ENCODE measurements at regions not wholly inside any gene's neighbourhood (a gene's known extent, or its start where the extent isn't known, plus 50 kb on each side); places are given as distances from the start of the nearest gene placed in this dataset.
"Not testable (repeated sequence)": the region's sequence is repeated elsewhere in the genome, so short reads cannot be mapped to it uniquely, and the experiment has no call there.

DNA sequence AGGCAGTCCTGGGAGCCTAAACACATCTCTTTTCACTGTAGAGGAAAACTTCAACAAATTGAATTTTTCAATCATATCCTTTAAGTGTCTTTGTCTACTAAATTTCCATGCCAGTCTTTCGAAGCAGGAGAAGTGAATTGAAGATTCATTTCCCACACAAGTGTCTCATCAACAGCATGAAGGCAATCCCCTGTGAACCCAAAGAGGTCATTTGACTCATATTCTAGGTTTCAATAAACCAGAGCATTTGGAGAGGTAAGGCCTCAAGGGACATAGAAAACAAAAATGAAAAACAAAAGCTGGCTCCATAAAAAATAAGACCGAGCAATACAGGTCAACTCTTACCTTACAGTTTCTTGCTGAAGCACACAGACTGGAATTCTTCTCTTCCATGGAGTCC, 94.1 kb upstream of the ATP1B1 start:
- DNase-seq = no peak

GRCh38 chr1:169013821-169014220, 92.7 kb upstream of the ATP1B1 start:
- DNase-seq = no peak

GRCh38 chr1:169015464-169015863, 91.0 kb upstream of the ATP1B1 start:
- DNase-seq = no peak

GRCh38 chr1:169018751-169019150, 87.7 kb upstream of the ATP1B1 start:
- DNase-seq = no peak

GRCh38 chr1:169019419-169020058, 87.0 kb upstream of the ATP1B1 start:
- no peak for DNase-seq

DNA sequence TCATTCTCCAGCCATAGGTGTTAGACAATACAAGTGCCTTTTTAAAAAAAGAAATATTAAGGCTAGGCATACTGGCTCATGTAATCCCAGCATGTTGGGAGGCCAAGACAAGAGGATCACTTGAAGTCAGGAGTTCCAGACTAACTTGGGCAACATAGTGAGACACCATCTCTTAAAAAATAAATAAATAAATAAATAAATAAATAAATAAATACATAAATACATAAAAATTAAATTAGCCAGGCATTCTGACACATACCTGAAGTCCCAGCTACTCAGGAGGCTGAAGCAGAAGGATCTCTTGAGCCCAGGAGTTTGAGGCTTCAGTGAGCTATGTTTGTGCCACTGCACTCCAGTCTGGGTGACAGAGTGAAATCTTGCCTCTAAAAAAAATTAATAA, 85.8 kb upstream of the ATP1B1 start:
- DNase-seq = no peak

DNA sequence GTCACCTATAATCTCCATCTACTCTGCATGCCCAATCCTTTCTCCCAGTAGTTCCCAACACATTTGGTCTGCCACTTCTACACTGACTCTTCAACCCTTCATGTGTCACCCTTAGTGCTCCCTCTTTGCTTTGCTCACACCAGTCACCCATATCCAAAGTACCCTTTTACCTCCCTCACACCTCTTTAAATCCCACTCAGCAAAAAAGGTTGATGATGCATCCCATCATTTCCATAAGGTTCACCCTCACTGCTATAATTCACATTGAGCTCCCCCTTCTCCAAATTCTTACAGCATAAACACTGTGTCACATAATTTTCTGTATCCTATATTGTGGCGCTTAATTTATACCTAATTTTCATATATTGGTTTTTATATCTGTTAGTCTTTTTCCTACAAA, 83.8 kb upstream of the ATP1B1 start:
- DNase-seq = no peak

DNA sequence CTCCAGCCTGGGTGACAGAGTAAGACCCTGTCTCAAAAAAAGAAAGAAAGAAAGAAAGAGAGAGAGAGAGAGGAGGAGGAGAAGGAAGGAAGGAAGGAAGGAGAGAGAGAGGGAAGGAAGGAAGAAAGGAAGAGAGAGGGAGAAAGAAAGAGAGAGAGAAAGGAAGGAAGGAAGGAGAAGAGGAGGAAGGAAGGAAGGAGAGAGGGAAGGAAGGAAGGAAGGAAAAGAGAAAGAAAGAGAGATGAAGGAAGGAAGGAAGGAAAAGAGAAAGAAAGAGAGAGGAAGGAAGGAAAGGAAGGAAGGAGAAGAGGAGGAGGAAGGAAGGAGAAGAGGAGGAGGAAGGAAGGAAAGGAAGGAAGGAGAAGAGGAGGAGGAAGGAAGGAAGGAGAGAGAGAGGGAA, 82.2 kb upstream of the ATP1B1 start:
- no peak for DNase-seq

DNA sequence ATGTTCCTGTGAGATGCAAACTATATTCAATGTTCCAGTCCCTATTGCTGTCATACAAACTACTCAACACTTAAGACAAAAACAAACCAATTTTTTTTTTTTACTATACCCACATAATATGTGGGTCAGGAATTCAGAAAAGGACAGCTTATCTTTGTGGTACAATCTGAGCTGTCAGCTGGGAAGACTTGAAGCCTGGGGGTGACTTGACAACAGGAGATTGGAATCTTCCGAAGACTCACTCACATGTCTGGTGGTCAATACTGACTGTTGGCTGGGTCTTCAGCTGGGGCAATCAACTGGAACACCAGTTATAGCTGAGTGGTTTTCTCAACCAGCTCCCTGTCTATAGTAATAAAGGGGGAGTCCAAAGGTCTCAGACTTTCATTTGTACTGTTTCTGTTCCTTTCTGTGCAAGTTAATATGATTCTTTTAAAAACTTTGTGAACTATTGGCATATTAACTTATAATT, 81.7 kb upstream of the ATP1B1 start:
- DNase-seq = no peak

DNA sequence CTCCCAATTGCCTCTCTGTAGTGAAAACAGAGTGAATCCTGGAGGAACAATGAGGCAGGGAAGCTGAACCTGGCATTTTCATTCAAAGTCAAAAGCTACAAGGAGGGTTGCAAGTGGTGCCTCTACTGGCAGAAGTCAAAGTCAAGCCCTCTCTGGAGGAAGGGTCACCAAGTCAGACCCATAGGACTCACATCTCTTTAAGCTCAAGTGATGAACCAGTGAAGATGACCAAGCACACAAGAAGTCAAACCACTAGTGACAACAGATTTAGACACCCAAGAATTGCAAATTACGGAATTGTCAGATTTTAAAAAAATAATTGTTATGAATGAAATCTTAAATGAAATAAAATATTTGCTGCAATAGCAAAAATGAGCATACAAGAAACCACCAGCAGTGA, 81.1 kb upstream of the ATP1B1 start:
- DNase-seq = no peak

DNA sequence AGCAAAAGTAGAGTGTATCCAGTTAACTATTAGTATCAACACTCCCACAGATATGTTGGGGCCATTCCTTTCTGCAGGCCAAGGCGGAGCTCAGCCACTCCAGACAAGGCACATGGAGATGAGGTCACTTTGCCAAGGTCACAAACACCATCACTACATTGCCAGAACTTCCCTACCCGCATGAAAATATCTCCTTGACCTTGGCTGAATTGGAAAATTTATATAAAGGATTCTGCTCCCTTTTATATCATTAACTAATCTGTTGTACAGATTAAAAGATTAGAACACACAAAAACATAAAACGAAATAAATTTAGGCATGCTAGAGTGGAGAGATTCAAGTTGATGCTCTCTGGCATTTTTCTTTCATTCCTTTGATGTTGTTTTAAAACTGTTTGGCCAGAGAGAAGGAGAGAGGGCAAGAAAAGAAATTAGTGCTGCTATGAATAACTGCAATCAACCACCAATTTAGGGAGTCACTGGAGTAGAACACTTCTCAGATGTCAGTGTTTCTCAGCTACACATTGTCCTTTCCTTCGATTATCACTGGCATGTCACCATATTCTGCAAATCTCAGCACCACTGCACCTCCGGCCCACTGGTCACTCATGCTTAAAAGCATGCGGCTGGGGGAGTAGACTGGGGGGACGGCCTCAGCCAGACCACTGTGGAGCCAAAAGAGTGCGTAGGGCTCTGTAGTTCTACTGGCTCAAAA, 78.7 kb upstream of the ATP1B1 start:
- DNase-seq = no peak

DNA sequence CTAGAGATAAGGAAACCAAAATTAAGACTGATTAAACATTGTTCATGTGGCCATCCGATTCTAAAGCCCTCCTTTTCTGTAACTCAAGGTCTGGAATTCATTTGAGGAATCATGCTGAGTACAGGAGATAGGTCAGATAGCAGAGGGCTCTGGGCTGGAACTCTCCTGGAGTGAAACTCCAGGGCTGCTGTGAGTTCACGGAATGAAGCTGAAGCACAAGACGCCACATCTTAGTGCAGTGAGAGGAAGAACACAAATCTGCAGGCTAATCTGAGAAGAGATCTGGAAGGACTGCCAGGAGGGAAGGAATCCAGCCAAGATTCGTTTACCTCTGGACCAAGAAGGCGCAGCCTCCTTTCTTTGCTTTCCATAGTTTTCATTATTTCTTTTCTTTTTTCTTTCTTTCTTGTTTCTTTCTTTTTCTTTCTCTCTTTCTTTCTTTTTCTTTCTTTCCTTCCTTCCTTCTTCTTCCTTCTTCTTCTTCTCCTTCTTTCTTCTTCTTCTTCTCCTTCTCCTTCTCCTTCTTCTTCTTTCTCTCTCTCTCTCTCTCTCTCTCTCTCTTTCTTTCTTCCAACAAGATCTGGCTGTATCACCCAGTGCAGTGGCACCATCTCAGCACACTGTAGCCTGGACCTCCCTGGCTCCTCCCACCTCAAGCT, 74.8 kb upstream of the ATP1B1 start:
- DNase-seq = no peak

GRCh38 chr1:169041366-169041765, 65.1 kb upstream of the ATP1B1 start:
- no peak for DNase-seq

DNA sequence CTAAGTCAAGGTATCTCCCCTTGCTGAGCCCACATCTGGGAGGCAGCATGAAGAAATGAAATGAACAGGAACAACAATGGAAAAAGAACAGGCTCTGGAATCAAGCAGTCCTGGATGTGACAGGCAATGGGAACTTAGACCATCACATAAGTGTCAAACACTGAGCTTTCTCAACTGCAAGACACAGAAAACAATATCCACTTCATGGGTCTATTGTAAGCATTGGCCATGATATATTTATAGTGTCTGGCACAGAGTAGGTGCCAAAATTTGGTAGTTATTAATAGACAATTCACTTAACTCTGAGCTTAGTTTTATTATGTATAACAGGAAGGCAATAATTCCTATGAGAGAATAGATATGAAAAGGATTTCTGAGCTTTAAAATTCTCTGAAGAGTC, 64.1 kb upstream of the ATP1B1 start:
- DNase-seq = no peak

DNA sequence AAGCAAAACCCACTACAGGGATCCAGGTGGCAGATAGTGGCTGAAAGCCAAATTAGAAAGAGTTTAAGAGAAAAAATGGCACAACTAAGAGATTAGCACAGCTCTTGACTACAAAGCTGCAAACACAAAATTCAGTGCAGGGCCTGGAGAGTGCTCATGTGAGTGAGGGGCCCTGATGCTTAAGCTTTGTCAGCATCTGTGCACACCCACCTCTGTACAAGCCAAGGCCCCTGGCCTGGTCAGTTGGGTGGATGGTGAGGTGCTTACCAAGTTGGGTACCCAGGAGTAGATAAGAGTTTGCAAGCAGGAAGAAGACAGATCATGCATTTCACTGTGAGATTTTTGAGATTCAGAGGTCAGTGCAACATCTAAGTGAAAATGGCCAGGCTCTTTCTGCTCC, 62.7 kb upstream of the ATP1B1 start:
- DNase-seq = no peak

GRCh38 chr1:169044296-169044695, 62.2 kb upstream of the ATP1B1 start:
- no peak for DNase-seq

DNA sequence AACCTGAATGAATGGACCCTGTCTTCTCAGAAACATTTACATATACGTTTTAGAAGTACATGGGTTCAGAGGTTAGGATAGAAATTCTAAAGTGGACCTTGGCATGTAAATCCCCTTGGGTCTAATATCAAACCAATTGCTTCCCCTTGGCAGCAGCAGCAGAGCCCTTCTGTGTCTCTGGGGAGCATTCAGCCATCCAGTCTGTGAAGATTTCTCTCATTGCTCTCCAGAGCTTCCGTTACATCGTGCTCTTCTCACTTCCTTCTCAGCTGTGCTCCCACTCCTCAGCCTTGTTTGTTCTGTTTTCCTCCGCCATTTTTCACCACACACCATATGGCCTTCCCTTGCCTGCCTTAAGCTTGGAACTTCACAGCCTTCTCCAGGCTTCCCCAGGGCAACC, 61.5 kb upstream of the ATP1B1 start:
- DNase-seq = no peak

- no peak for DNase-seq
These were observed 59.8 kb upstream of the ATP1B1 start for GRCh38 chr1:169046671-169047070.

DNA sequence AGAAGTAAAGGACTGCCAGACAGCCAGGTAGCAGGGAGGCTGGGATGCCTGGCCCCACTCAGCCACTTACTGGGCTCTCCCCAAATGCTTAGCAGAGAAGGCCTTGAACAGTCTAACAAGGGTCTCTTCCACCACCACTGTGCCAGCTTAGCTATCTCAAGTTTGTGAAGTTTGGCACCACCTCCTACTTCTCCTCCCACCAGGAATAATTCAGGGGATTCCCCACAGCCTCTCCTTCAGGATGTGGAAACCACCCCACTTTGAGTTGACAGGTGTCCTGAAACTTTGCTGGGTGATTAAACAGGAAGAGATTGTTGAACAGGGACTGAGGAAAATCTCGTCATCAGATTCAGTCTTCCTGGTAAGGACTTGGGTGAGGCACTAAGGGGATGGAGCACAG, 59.4 kb upstream of the ATP1B1 start:
- DNase-seq = no peak

GRCh38 chr1:169048043-169048442, 58.4 kb upstream of the ATP1B1 start:
- DNase-seq = no peak

- no peak for DNase-seq
These were observed 57.1 kb upstream of the ATP1B1 start for GRCh38 chr1:169049258-169049938.

GRCh38 chr1:169051171-169051570, 55.3 kb upstream of the ATP1B1 start:
- no peak for DNase-seq

DNA sequence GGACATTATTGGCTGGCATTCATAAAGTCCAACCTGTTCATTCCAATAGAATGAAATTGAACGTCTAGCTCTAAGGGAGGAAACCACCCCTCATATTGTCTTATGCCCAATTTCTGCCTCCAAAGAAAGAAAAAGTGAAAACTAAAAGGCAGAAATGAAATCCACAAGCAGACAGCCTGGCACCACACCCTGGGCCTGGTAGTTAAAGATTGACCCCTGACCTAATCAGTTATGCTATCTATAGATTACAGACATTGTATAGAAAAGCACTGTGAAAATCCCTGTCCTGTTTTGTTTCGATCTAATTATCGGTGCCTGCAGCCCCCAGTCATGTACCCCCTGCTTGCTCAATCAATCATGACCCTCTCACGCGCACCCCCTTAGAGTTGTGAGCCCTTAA, 54.3 kb upstream of the ATP1B1 start:
- not testable (repeated sequence) for DNase-seq

Measured in right lung (tissue), 2 donors.